H1 (cell line): ENCODE measurements at regions not wholly inside any gene's neighbourhood (a gene's known extent, or its start where the extent isn't known, plus 50 kb on each side); places are given as distances from the start of the nearest gene placed in this dataset.

Source experiments
- CTCF ChIA-PET: fragments of 300-600 bp; sonication (Branson Sonifier 250); formaldehyde crosslinking; loops from one replicate; lab custom pipeline; 2021; ENCODE audit not compliant: partially characterized antibody; lab: Charles Lee
- POLR2A ChIA-PET: fragments of 300-600 bp; sonication (Branson Sonifier 250); formaldehyde crosslinking; loops from one replicate; lab custom pipeline; 2021; ENCODE audit warnings: inconsistent platforms; ENCODE audit not compliant: partially characterized antibody; lab: Charles Lee
- DNase-seq, 2 experiments: peaks; one replicate each; pipeline versions ENCODE4 v3.0.0 to v3.0.0-alpha.2; 2010 to 2022; ENCODE audit warnings: low spot score in 2 of 2, low read depth in 1 of 2, mixed read lengths in 1 of 2
- FAIRE-seq: peaks from 2 replicates; lab custom pipeline; 2011; peaks lifted over from hg19 to GRCh38; lab: Jason Lieb, UNC
- H2AFZ ChIP-seq: 2 replicates; pipeline ENCODE4 v1.8.1; 2012; ENCODE audit warnings: low read length, inconsistent platforms
- H2AK5ac ChIP-seq: 2 replicates; pipeline ENCODE4 v1.6.1; 2013; ENCODE audit warnings: low read depth, low read length
- H2BK120ac ChIP-seq: replicated peaks from 2 replicates; pipeline ENCODE3; 2013; ENCODE audit warnings: low read depth, low read length, inconsistent platforms
- H2BK12ac ChIP-seq: 2 replicates; pipeline ENCODE4 v1.6.1; 2013; ENCODE audit warnings: low read depth, low read length
- H2BK15ac ChIP-seq: 2 replicates; pipeline ENCODE4 v1.6.1; 2013; ENCODE audit warnings: low read length
- H2BK20ac ChIP-seq: 2 replicates; pipeline ENCODE4 v1.6.1; 2013; ENCODE audit warnings: low read length
- H2BK5ac ChIP-seq: 2 replicates; pipeline ENCODE4 v1.6.1; 2013; ENCODE audit warnings: low read depth, low read length
- H3K14ac ChIP-seq: 2 replicates; pipeline ENCODE4 v1.6.1; 2013; ENCODE audit warnings: inconsistent platforms; ENCODE audit not compliant: insufficient read length
- H3K18ac ChIP-seq: 2 replicates; pipeline ENCODE4 v1.6.1; 2013; ENCODE audit warnings: low read length; ENCODE audit errors: extremely low read depth
- H3K23ac ChIP-seq: 2 replicates; pipeline ENCODE4 v1.6.1; 2013; ENCODE audit warnings: inconsistent platforms; ENCODE audit not compliant: insufficient read length
- H3K23me2 ChIP-seq: 2 replicates; pipeline ENCODE4 v1.6.1; 2013; ENCODE audit warnings: low read depth, low read length
- H3K27ac ChIP-seq: 2 replicates; pipeline ENCODE4 v1.6.1; 2011; ENCODE audit warnings: low read depth, low read length, inconsistent platforms
- H3K27me3 ChIP-seq, 4 experiments: replicated peaks in 1 of 4; 1 replicate in 1 of 4; 2 replicates in 3 of 4; pipeline versions ENCODE4 v1.6.1 to v1.8.1; 2011 to 2013; ENCODE audit warnings: low read length in 3 of 4, mild to moderate bottlenecking in 3 of 4, inconsistent platforms in 2 of 4, mixed read lengths in 2 of 4, moderate library complexity in 1 of 4; ENCODE audit not compliant: control insufficient read depth in 3 of 4, insufficient read depth in 3 of 4; ENCODE audit errors: extremely low read depth in 1 of 4
- H3K36me3 ChIP-seq, 4 experiments: 2 replicates each; pipeline versions ENCODE4 v1.6.1 to v1.8.1; 2011 to 2013; ENCODE audit warnings: mild to moderate bottlenecking in 4 of 4, low read length in 3 of 4, moderate library complexity in 2 of 4, control low read depth in 1 of 4, inconsistent platforms in 1 of 4; ENCODE audit not compliant: insufficient read depth in 4 of 4, control insufficient read depth in 2 of 4
- H3K4ac ChIP-seq: replicated peaks from 2 replicates; pipeline ENCODE3; 2013; ENCODE audit warnings: low read length, low read depth, mixed read lengths, inconsistent platforms; ENCODE audit not compliant: insufficient read length
- H3K4me1 ChIP-seq, 4 experiments: replicated peaks in 1 of 4; 1 replicate in 1 of 4; 2 replicates in 3 of 4; pipeline versions ENCODE4 v1.6.1 to v1.8.1; 2011 to 2013; ENCODE audit warnings: low read length in 3 of 4, inconsistent platforms in 2 of 4, mixed read lengths in 1 of 4; ENCODE audit not compliant: insufficient read depth in 4 of 4, control insufficient read depth in 3 of 4
- H3K4me2 ChIP-seq, 2 experiments: 2 replicates each; pipeline versions ENCODE4 v1.6.1 to v1.8.1; 2011 to 2013; ENCODE audit warnings: low read depth in 2 of 2, low read length in 2 of 2, control low read depth in 1 of 2, inconsistent platforms in 1 of 2, mild to moderate bottlenecking in 1 of 2; ENCODE audit not compliant: insufficient read depth in 1 of 2
- H3K4me3 ChIP-seq, 4 experiments: fragments of 200-600, 300-600 bp in 1 of 4; sonication (generic), shearing (Covaris generic), sonication (Bioruptor Twin) in 1 of 4; 2 replicates each; pipeline versions ENCODE4 v1.5.1 to v1.8.1; 2011 to 2016; ENCODE audit warnings: low read length in 4 of 4, low read depth in 3 of 4, control low read depth in 2 of 4, inconsistent platforms in 2 of 4, mild to moderate bottlenecking in 2 of 4, mixed read lengths in 1 of 4, moderate library complexity in 1 of 4; ENCODE audit not compliant: insufficient read depth in 2 of 4; ENCODE audit errors: extremely low read depth in 1 of 4
- H3K56ac ChIP-seq: replicated peaks from 2 replicates; pipeline ENCODE3; 2013; ENCODE audit warnings: low read depth, mild to moderate bottlenecking, mixed read lengths, low read length, inconsistent platforms; ENCODE audit not compliant: insufficient read length
- H3K79me1 ChIP-seq: 2 replicates; pipeline ENCODE4 v1.6.1; 2013; ENCODE audit warnings: low read depth, low read length, control low read depth
- H3K79me2 ChIP-seq, 2 experiments: 2 replicates each; pipeline versions ENCODE4 v1.6.1 to v1.8.1; 2012 to 2013; ENCODE audit warnings: low read length in 2 of 2, mild to moderate bottlenecking in 2 of 2, inconsistent platforms in 1 of 2; ENCODE audit not compliant: insufficient read depth in 2 of 2, control insufficient read depth in 1 of 2
- H3K9ac ChIP-seq, 4 experiments: replicated peaks in 1 of 4; 1 replicate in 1 of 4; 2 replicates in 3 of 4; pipeline versions ENCODE4 v1.6.1 to v1.8.1; 2011 to 2013; ENCODE audit warnings: low read depth in 3 of 4, low read length in 3 of 4, control low read depth in 2 of 4, mild to moderate bottlenecking in 2 of 4, moderate library complexity in 2 of 4, inconsistent platforms in 1 of 4; ENCODE audit errors: extremely low read depth in 1 of 4
- H3K9me3 ChIP-seq, 2 experiments: 2 replicates each; pipeline versions ENCODE4 v1.6.1 to v1.8.1; 2012 to 2013; ENCODE audit warnings: mild to moderate bottlenecking in 2 of 2, moderate library complexity in 2 of 2, control low read depth in 1 of 2, inconsistent platforms in 1 of 2, low read depth in 1 of 2, low read length in 1 of 2, mixed read lengths in 1 of 2; ENCODE audit not compliant: insufficient read depth in 2 of 2
- H4K20me1 ChIP-seq, 2 experiments: replicated peaks in 1 of 2; 2 replicates each; pipeline versions ENCODE3 to v1.8.1; 2011 to 2013; ENCODE audit warnings: inconsistent platforms in 2 of 2, low read length in 2 of 2, mild to moderate bottlenecking in 1 of 2; ENCODE audit not compliant: insufficient read depth in 2 of 2, control insufficient read depth in 1 of 2
- H4K5ac ChIP-seq: 2 replicates; pipeline ENCODE4 v1.6.1; 2013; ENCODE audit warnings: low read length, low read depth, mixed read lengths, inconsistent platforms; ENCODE audit not compliant: insufficient read length
- H4K8ac ChIP-seq: 2 replicates; pipeline ENCODE4 v1.8.0; 2013; ENCODE audit warnings: mild to moderate bottlenecking, moderate library complexity, low read length, inconsistent platforms; ENCODE audit not compliant: insufficient read depth; ENCODE audit errors: extremely low read depth
- H4K91ac ChIP-seq: replicated peaks from 2 replicates; pipeline ENCODE3; 2013; ENCODE audit warnings: low read length, mixed read lengths, inconsistent platforms; ENCODE audit not compliant: insufficient read length
- CEBPB ChIP-seq: IDR thresholded peaks from 2 replicates; pipeline ENCODE4 v1.6.1; 2012; ENCODE audit warnings: low read depth, low read length
- CHD1 ChIP-seq: IDR thresholded peaks from 2 replicates; pipeline ENCODE4 v1.6.1; 2012; ENCODE audit warnings: low read depth, low read length, improper control_type of control experiment
- CTBP2 ChIP-seq: IDR thresholded peaks from 2 replicates; pipeline ENCODE4 v1.7.0; 2011; ENCODE audit warnings: borderline replicate concordance, mild to moderate bottlenecking, moderate library complexity, mixed read lengths, low read length; ENCODE audit not compliant: insufficient read depth, insufficient read length
- HDAC6 ChIP-seq: IDR thresholded peaks from one replicate; pipeline ENCODE4 v1.7.1; 2012; ENCODE audit warnings: low read depth, mild to moderate bottlenecking, inconsistent platforms, low read length, moderate library complexity
- JUND ChIP-seq: IDR thresholded peaks from 2 replicates; pipeline ENCODE4 v1.6.1; 2011; ENCODE audit warnings: mild to moderate bottlenecking, improper control_type of control experiment, low read length
- RNF2 ChIP-seq: fragments of 200-900, 300-1000 bp; sonication (generic); IDR thresholded peaks from 2 replicates; pipeline ENCODE4 v1.7.1; 2016; ENCODE audit warnings: borderline replicate concordance, low read depth, mild to moderate bottlenecking, antibody characterized with exemption, low read length; ENCODE audit not compliant: poor library complexity, severe bottlenecking; ENCODE audit errors: missing control alignments
- SRF ChIP-seq: IDR thresholded peaks from 2 replicates; pipeline ENCODE4 v1.6.1; 2011; ENCODE audit warnings: mild to moderate bottlenecking, low read depth, low read length, moderate library complexity
- ZNF274 ChIP-seq: IDR thresholded peaks from 2 replicates; pipeline ENCODE4 v1.7.0; 2012; ENCODE audit warnings: low read length, borderline replicate concordance; ENCODE audit errors: extremely low read depth
- WGBS, 2 experiments: shearing (Covaris generic) in 1 of 2; methylation state at CpG; one replicate each; pipeline versions ENCODE4 v1.1.6 to v1.1.7; 2013 to 2015; ENCODE audit warnings: low lambda C conversion rate in 2 of 2, mixed read lengths in 2 of 2, inconsistent platforms in 1 of 2, low coverage in 1 of 2, missing lambda C conversion rate in 1 of 2; ENCODE audit not compliant: insufficient replicate concordance in 2 of 2, insufficient coverage in 1 of 2, insufficient read length in 1 of 2; ENCODE audit errors: extremely low coverage in 1 of 2, missing lambda C conversion rate in 1 of 2; 5-methylcytosine and 5-hydroxymethylcytosine counted together

DNA sequence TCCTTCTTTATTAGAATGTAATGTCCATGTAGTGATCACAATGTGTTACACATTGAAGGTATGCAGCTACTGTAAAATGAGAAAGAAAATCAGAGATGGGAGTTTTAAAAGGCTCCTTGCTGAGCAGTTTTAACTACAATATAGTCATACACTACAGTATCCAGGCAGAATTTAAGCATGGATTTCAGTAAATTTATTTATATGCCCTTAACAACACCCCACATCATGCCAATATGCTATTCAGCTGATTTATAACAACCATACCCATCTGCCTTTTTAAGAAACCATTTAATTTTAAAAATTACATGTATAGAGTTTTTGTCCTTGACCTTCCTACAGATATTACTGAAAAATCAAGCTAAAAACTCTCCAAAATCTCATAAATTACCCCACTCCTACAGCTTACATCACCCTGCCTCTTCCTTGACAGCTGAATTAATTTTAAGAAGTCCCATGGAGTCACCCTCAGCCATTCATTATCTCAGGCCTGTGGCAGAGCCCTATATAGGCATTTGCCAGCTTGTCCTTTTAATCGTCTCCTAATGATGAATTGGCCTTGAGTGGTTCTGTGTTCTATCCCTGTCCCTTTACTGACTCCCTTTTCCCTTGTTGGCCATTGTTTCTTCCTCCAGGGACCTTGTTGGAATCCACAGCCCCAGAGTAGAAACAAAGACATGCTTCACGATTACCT lies 797.6 kb upstream of the ARRDC4 start:
- no peak overlapping the region for H3K4me3 ChIP-seq
- H3K9ac ChIP-seq = no peak overlapping the region
- no peaks in the 10 kb centered on the region; the same call in 1 of the 2 replicates for H3K23me2 ChIP-seq
- no peak overlapping the region for H2BK5ac ChIP-seq
- ChIA-PET POLR2A (no interaction called here), CTCF (no interaction called here)
- H2BK120ac ChIP-seq = no peak overlapping the region
- WGBS, 2 experiments = 87% methylated on average over 2 of the region's 2 CpGs; no CpG with 5 or more reads in 1 of the 2 experiments
- no peaks in the 10 kb centered on the region for H3K79me2 ChIP-seq
- DNase-seq = no peak
- H2BK20ac ChIP-seq = no peak overlapping the region
- no peak overlapping the region for H3K56ac ChIP-seq
- no peak overlapping the region for H2AK5ac ChIP-seq
- no peak overlapping the region for H3K14ac ChIP-seq
- no peaks in the 10 kb centered on the region for H3K27me3 ChIP-seq
- H3K23ac ChIP-seq = no peak overlapping the region
- no peak overlapping the region for H3K4ac ChIP-seq
- H2BK12ac ChIP-seq = no peak overlapping the region
- H2BK15ac ChIP-seq = no peak overlapping the region
- no peak overlapping the region for H4K8ac ChIP-seq
- no peak for TF ChIP-seq ZNF274
- no peak for TF ChIP-seq SRF
- TF ChIP-seq RNF2 = no peak
- TF ChIP-seq HDAC6 = no peak
- no peak for TF ChIP-seq CTBP2
- TF ChIP-seq CEBPB = no peak
- no peak for TF ChIP-seq JUND
- TF ChIP-seq CHD1 = no peak
- H3K79me1 ChIP-seq = no peaks in the 10 kb centered on the region
- no peak for FAIRE-seq
- H3K27ac ChIP-seq = no peak overlapping the region
- no peaks in the 10 kb centered on the region for H3K36me3 ChIP-seq
- H2AFZ ChIP-seq = no peak overlapping the region
- no peak overlapping the region for H3K18ac ChIP-seq
- H4K20me1 ChIP-seq = no peaks in the 10 kb centered on the region
- 0 out of 7 replicates have a peak, but pooled peaks cover 0 to 2% (median 0%) of the 10 kb centered on the region in 4 experiments for H3K4me1 ChIP-seq
- no peak overlapping the region for H4K91ac ChIP-seq
- H3K4me2 ChIP-seq = no peak overlapping the region
- H3K9me3 ChIP-seq = no peaks in the 10 kb centered on the region
- H4K5ac ChIP-seq = no peak overlapping the region
